VCaP (cell line): ENCODE measurements at regions not wholly inside any gene's neighbourhood (a gene's known extent, or its start where the extent isn't known, plus 50 kb on each side); places are given as distances from the start of the nearest gene placed in this dataset.

Experiments used
- H3K27ac ChIP-seq: fragments of 450-650 bp; 2 replicates; pipeline ENCODE4 v1.5.1; 2017
- CTCF ChIP-seq: fragments of 450-650 bp; conservative IDR thresholded peaks from 2 replicates; pipeline ENCODE4 v1.5.1; 2017; ENCODE audit warnings: mild to moderate bottlenecking, moderate library complexity

- no peak overlapping the region for H3K27ac ChIP-seq
- TF ChIP-seq CTCF = no peak
Measured at GRCh38 chr10:124239696-124240095, 146.3 kb upstream of the CHST15 start.

GRCh38 chr10:124239134-124239533 is 145.7 kb upstream of the CHST15 start:
- no peak for TF ChIP-seq CTCF
- H3K27ac ChIP-seq = no peak overlapping the region

GRCh38 chr10:124238367-124238766 is 145.0 kb upstream of the CHST15 start:
- TF ChIP-seq CTCF = no peak
- no peak overlapping the region for H3K27ac ChIP-seq

- no peak overlapping the region for H3K27ac ChIP-seq
- no peak for TF ChIP-seq CTCF
Measured at GRCh38 chr10:124237282-124237961, 144.0 kb upstream of the CHST15 start.

- no peak overlapping the region for H3K27ac ChIP-seq
- TF ChIP-seq CTCF = no peak
Measured at GRCh38 chr10:124236816-124237215, 143.4 kb upstream of the CHST15 start.

- no peak overlapping the region for H3K27ac ChIP-seq
- TF ChIP-seq CTCF = no peak
Measured at GRCh38 chr10:124236136-124236535, 142.7 kb upstream of the CHST15 start.

- TF ChIP-seq CTCF = no peak
- no peak overlapping the region for H3K27ac ChIP-seq
Measured at GRCh38 chr10:124235232-124235631, 141.8 kb upstream of the CHST15 start.
